Endothelial cell of umbilical vein (primary cell): ENCODE measurements at regions not wholly inside any gene's neighbourhood (a gene's known extent, or its start where the extent isn't known, plus 50 kb on each side); places are given as distances from the start of the nearest gene placed in this dataset.

ENCODE experiments used
- BruUV-seq: library from RNA; stranded (reverse); fragments of 400-500 nt; replicated peaks from 2 replicates; lab custom pipeline; 2021; lab: Mats Ljungman, UMichigan
- CTCF ChIA-PET: fragments of 300-600, 350-600 bp; sonication (Branson Sonifier 250); formaldehyde crosslinking; loops from one replicate; lab custom pipeline; 2021; ENCODE audit warnings: antibody characterized with exemption, inconsistent platforms; lab: Charles Lee
- POLR2A ChIA-PET: fragments of 300-600, 350-600 bp; sonication (Branson Sonifier 250); formaldehyde crosslinking; loops from one replicate; lab custom pipeline; 2021; ENCODE audit warnings: antibody characterized with exemption, inconsistent platforms; lab: Charles Lee
- DNase-seq: peaks from one replicate; pipeline ENCODE4 v3.0.0-alpha.2; 2011; ENCODE audit warnings: low read depth, low spot score
- FAIRE-seq: peaks from 2 replicates; lab custom pipeline; 2011; peaks lifted over from hg19 to GRCh38; lab: Jason Lieb, UNC
- H2AFZ ChIP-seq: 2 replicates; pipeline ENCODE4 v1.6.0; 2012; ENCODE audit warnings: low read depth, low read length, control low read depth, inconsistent platforms
- H3K27ac ChIP-seq: 2 replicates; pipeline ENCODE4 v1.5.1; 2011; ENCODE audit warnings: low read depth, mild to moderate bottlenecking, control low read depth, low read length, moderate library complexity; ENCODE audit not compliant: insufficient read depth
- H3K27me3 ChIP-seq, 2 experiments: 2 replicates each; pipeline versions ENCODE4 v1.6.0 to v1.6.1; 2011; ENCODE audit warnings: low read length in 2 of 2, mixed read lengths in 1 of 2; ENCODE audit not compliant: control insufficient read depth in 2 of 2, insufficient read depth in 2 of 2
- H3K36me3 ChIP-seq, 2 experiments: 2 replicates in 1 of 2; 3 replicates in 1 of 2; pipeline ENCODE4 v1.5.1; 2011; ENCODE audit warnings: low read length in 2 of 2, mild to moderate bottlenecking in 1 of 2, moderate library complexity in 1 of 2; ENCODE audit not compliant: control insufficient read depth in 2 of 2, insufficient read depth in 2 of 2; ENCODE audit errors: extremely low read depth in 1 of 2
- H3K4me1 ChIP-seq: 3 replicates; pipeline ENCODE4 v1.5.1; 2011; ENCODE audit warnings: mild to moderate bottlenecking, low read length; ENCODE audit not compliant: control insufficient read depth, insufficient read depth; ENCODE audit errors: extremely low read depth
- H3K4me2 ChIP-seq: 2 replicates; pipeline ENCODE4 v1.6.1; 2011; ENCODE audit warnings: low read length, control low read depth, mixed read lengths; ENCODE audit not compliant: insufficient read depth
- H3K4me3 ChIP-seq, 3 experiments: fragments of 200-600 bp in 1 of 3; sonication (generic), shearing (Covaris generic) in 1 of 3; replicated peaks in 1 of 3; 2 replicates each; pipeline ENCODE4 v1.5.1; 2011 to 2016; ENCODE audit warnings: control low read depth in 3 of 3, low read length in 3 of 3, mild to moderate bottlenecking in 2 of 3, inconsistent platforms in 1 of 3, low read depth in 1 of 3, moderate library complexity in 1 of 3; ENCODE audit not compliant: insufficient read depth in 1 of 3
- H3K79me2 ChIP-seq: 2 replicates; pipeline ENCODE4 v1.6.0; 2012; ENCODE audit warnings: low read length, inconsistent platforms; ENCODE audit not compliant: control insufficient read depth, insufficient read depth
- H3K9ac ChIP-seq: replicated peaks from 2 replicates; pipeline ENCODE3; 2011; ENCODE audit warnings: low read length, control low read depth; ENCODE audit not compliant: insufficient read depth; ENCODE audit errors: extremely low read depth
- H3K9me1 ChIP-seq: replicated peaks from 3 replicates; pipeline ENCODE4 v1.6.0; 2011; ENCODE audit warnings: mild to moderate bottlenecking, low read length; ENCODE audit not compliant: control insufficient read depth, insufficient read depth; ENCODE audit errors: extremely low read depth
- H3K9me3 ChIP-seq: replicated peaks from 2 replicates; pipeline ENCODE4 v1.5.1; 2012; ENCODE audit warnings: low read length, inconsistent platforms; ENCODE audit not compliant: control insufficient read depth, insufficient read depth
- H4K20me1 ChIP-seq: replicated peaks from 2 replicates; pipeline ENCODE3; 2011; ENCODE audit warnings: mild to moderate bottlenecking, low read length; ENCODE audit not compliant: control insufficient read depth, insufficient read depth; ENCODE audit errors: extremely low read depth
- CTCF ChIP-seq, 2 donors: IDR thresholded peaks; 1 replicate in 1 of 2; 2 replicates in 1 of 2; pipeline ENCODE4 v1.5.1; 2011; ENCODE audit warnings: low read length in 2 of 2, mild to moderate bottlenecking in 2 of 2, moderate library complexity in 2 of 2, control low read depth in 1 of 2, inconsistent platforms in 1 of 2, low read depth in 1 of 2; ENCODE audit not compliant: insufficient read depth in 1 of 2; ENCODE audit errors: extremely low read depth in 1 of 2
- EZH2 ChIP-seq: IDR thresholded peaks from 2 replicates; pipeline ENCODE4 v1.6.1; 2012; ENCODE audit warnings: borderline replicate concordance, low read depth, mild to moderate bottlenecking, moderate library complexity, low read length, inconsistent platforms; ENCODE audit not compliant: severe bottlenecking
- FOS ChIP-seq: IDR thresholded peaks from 2 replicates; pipeline ENCODE4 v1.6.1; 2011; ENCODE audit warnings: mild to moderate bottlenecking, low read length, moderate library complexity, borderline replicate concordance; ENCODE audit not compliant: insufficient read depth
- GATA2 ChIP-seq: IDR thresholded peaks from 2 replicates; pipeline ENCODE4 v1.7.0; 2011; ENCODE audit warnings: low read depth, mild to moderate bottlenecking, moderate library complexity, mixed read lengths, low read length; ENCODE audit not compliant: insufficient read length, insufficient read depth
- JUN ChIP-seq: IDR thresholded peaks from 2 replicates; pipeline ENCODE4 v1.6.1; 2011; ENCODE audit warnings: borderline replicate concordance, low read depth; ENCODE audit not compliant: insufficient read length, insufficient read depth
- MAX ChIP-seq: IDR thresholded peaks from 2 replicates; pipeline ENCODE4 v1.6.1; 2011; ENCODE audit not compliant: insufficient read depth, insufficient read length
- MYC ChIP-seq: IDR thresholded peaks from one replicate; pipeline ENCODE4 v1.6.1; 2011; ENCODE audit warnings: mild to moderate bottlenecking, low read depth, low read length
- POLR2A ChIP-seq: IDR thresholded peaks from 2 replicates; pipeline ENCODE4 v1.6.1; 2012; ENCODE audit warnings: low read depth, mild to moderate bottlenecking, control low read depth, low read length
- POLR2AphosphoS5 ChIP-seq: IDR thresholded peaks from 2 replicates; pipeline ENCODE4 v1.6.1; 2012; ENCODE audit warnings: low read depth, mild to moderate bottlenecking, control low read depth, low read length, moderate library complexity; ENCODE audit not compliant: insufficient read depth
- dilution Hi-C: fragments of 300-500 bp; cut with MboI; formaldehyde crosslinking; loops from one replicate; pipeline ENCODE4 v1.15.0; 2019; ENCODE audit warnings: low sequenced_read_pairs; ENCODE audit not compliant: extremely low pct_ligation_motif_present
- intact Hi-C: fragments of 100-400 bp; cut with micrococcal nuclease; formaldehyde crosslinking; loops from one replicate; pipeline ENCODE4 v1.10.0; 2022

GRCh38 chr6:132227904-132228303, 173.4 kb downstream of the MOXD1 start:
- no peak for FAIRE-seq
- no peak overlapping the region for H2AFZ ChIP-seq
- BruUV-seq = no TSS peak
- no peaks in the 10 kb centered on the region for H3K36me3 ChIP-seq
- no peaks in the 10 kb centered on the region for H3K9me3 ChIP-seq
- H3K4me1 ChIP-seq = no peaks in the 10 kb centered on the region
- no peak overlapping the region for H3K9ac ChIP-seq
- intact Hi-C loops (no loop called here), dilution Hi-C loops (no loop called here)
- H3K79me2 ChIP-seq = no peaks in the 10 kb centered on the region
- H3K27ac ChIP-seq = no peak overlapping the region
- H4K20me1 ChIP-seq = no peaks in the 10 kb centered on the region
- CTCF ChIA-PET = interaction anchor here (0.7 to 3.4 kb wide), 4 partner anchors 8 to 52 kb away, joined by 3 to 19 read pairs (median 4); no protein-coding TSS in a partner anchor
- DNase-seq = no peak
- no peaks in the 10 kb centered on the region for H3K9me1 ChIP-seq
- H3K4me2 ChIP-seq = no peak overlapping the region
- POLR2A ChIA-PET = no interaction called here
- no peaks in the 10 kb centered on the region for H3K27me3 ChIP-seq
- H3K4me3 ChIP-seq = no peak overlapping the region
- TF ChIP-seq POLR2AphosphoS5 (no peak), JUN (no peak), EZH2 (no peak), GATA2 (no peak), FOS (no peak), MYC (no peak), POLR2A (no peak), CTCF (IDR thresholded peaks at IDR 0.05; ENCODE audit: extremely low read depth in 1 of 2, insufficient read depth in 1 of 2, low read depth in 1 of 2, low read length in 2 of 2) (no peak), MAX (no peak)
